Neural crest cell (in vitro differentiated cells): ENCODE measurements at regions not wholly inside any gene's neighbourhood (a gene's known extent, or its start where the extent isn't known, plus 50 kb on each side); places are given as distances from the start of the nearest gene placed in this dataset.

Source experiments
- DNase-seq: peaks from one replicate; pipeline ENCODE4 v3.0.0; 2021; ENCODE audit warnings: low read depth, mixed read lengths, low spot score
- H3K27ac Mint-ChIP-seq: one replicate; pipeline ENCODE4 v1.8.0; 2021; ENCODE audit warnings: mild to moderate bottlenecking, mixed read lengths; ENCODE audit not compliant: unreplicated experiment
- H3K27me3 Mint-ChIP-seq: 2 replicates; pipeline ENCODE4 v1.8.0; 2021; ENCODE audit warnings: low read depth, mild to moderate bottlenecking, mixed read lengths
- H3K36me3 Mint-ChIP-seq: 2 replicates; pipeline ENCODE4 v1.8.0; 2021; ENCODE audit warnings: low read depth, mild to moderate bottlenecking, mixed read lengths
- H3K4me1 Mint-ChIP-seq: 2 replicates; pipeline ENCODE4 v1.8.0; 2021; ENCODE audit warnings: mixed read lengths
- H3K4me3 Mint-ChIP-seq: one replicate; pipeline ENCODE4 v1.8.0; 2021; ENCODE audit warnings: mild to moderate bottlenecking, mixed read lengths
- H3K9me3 Mint-ChIP-seq: 2 replicates; pipeline ENCODE4 v1.8.0; 2021; ENCODE audit warnings: mixed read lengths
- CTCF ChIP-seq: fragments of 200-600 bp; sonication (generic); conservative IDR thresholded peaks from 2 replicates; pipeline ENCODE4 v1.5.0; 2021; ENCODE audit warnings: antibody characterized with exemption, mild to moderate bottlenecking

- no peaks in the 10 kb centered on the region for H3K36me3 Mint-ChIP-seq
- no peak overlapping the region for H3K27ac Mint-ChIP-seq
- no peak overlapping the region for H3K4me3 Mint-ChIP-seq
- no peak for TF ChIP-seq CTCF
- peaks cover 3% of the 10 kb centered on the region for H3K9me3 Mint-ChIP-seq
- no peak for DNase-seq
- peaks cover 4% of the 10 kb centered on the region for H3K4me1 Mint-ChIP-seq
- H3K27me3 Mint-ChIP-seq, result peaks cover 4% of the 10 kb centered on the region
Observed at GRCh38 chr2:60136913-60137312, 416.5 kb downstream of the BCL11A start.

GRCh38 chr2:60127191-60127590, 426.3 kb downstream of the BCL11A start:
- Mint-ChIP-seq H3K4me1 (peaks cover 21% of the 10 kb centered on the region), H3K27me3 (no peaks in the 10 kb centered on the region)
- TF ChIP-seq CTCF, result no peak

DNA sequence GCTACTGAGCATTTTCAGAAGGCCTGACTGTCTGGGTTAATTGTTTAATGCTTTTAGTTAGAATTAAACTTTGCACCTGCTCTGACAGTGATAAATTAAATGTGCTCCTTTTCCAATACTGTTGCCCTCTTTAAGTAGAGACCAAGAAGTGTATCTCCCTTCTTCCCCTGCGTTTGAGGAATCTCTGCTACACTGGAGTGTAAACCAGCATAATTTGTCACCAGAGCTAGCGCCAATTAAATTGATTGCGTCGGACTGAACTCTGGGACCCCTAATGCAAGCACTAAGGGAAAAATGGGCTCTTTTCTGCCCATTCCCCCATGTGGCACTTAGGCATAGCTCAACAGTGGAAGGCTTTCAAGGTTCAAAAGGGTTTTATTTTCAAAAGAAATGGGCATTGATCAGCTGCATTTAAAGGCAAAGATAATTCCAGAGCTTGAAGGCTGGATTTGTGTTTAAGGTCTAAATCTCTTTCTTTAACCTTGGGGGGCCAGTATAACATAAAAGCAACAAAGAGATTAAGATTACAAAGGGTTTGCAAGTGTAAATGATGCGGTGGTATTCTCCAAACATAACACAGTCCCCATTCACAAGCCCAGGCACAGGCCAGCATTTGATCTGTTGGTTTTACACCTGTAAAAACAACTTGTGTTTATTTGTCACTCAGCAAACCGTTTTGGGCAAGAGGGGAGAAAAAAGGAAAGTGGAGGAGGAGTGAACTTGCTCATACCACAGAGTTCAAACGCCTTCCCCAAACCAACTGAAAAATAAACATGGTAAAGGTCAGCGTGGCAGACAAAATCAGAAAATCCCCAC, 427.6 kb downstream of the BCL11A start:
- Mint-ChIP-seq H3K4me1 (peaks cover 21% of the 10 kb centered on the region), H3K27ac (peak overlapping the region; percentile 0), H3K9me3 (peaks cover 4% of the 10 kb centered on the region), H3K27me3 (no peaks in the 10 kb centered on the region), H3K36me3 (no peaks in the 10 kb centered on the region), H3K4me3 (no peak overlapping the region)
- TF ChIP-seq CTCF, result no peak
- DNase-seq, result no peak

More at GRCh38 chr2:60127191-60127590, 426.3 kb downstream of the BCL11A start:
- Mint-ChIP-seq H3K27ac (no peak overlapping the region), H3K4me3 (no peak overlapping the region), H3K9me3 (no peaks in the 10 kb centered on the region), H3K36me3 (no peaks in the 10 kb centered on the region)
- no peak for DNase-seq

DNA sequence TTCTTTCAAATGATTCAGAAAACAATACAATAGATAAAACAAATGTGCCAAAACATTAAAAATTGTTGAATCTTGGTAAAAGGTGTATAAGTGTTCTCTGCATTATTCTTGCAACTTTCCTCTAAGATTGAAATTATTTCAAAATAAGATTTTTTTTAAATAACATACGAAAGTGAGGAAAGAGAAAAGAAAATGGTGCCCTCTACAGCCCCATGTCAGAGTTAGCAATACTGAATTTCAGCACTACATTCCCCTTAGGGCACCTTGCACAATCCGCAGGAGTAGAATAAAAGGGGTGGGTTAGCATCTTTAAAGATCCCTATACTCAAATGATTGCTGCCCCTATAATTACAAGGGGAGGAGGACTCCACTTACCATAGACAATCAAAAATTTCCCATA, 433.7 kb downstream of the BCL11A start:
- no peak for DNase-seq
- H3K36me3 Mint-ChIP-seq, result peaks cover 20% of the 10 kb centered on the region
- H3K27me3 Mint-ChIP-seq, result no peaks in the 10 kb centered on the region
- peaks cover 3% of the 10 kb centered on the region for H3K4me1 Mint-ChIP-seq
- no peak overlapping the region for H3K4me3 Mint-ChIP-seq
- TF ChIP-seq CTCF, result no peak
- H3K27ac Mint-ChIP-seq, result no peak overlapping the region
- H3K9me3 Mint-ChIP-seq, result peaks cover 13% of the 10 kb centered on the region

DNA sequence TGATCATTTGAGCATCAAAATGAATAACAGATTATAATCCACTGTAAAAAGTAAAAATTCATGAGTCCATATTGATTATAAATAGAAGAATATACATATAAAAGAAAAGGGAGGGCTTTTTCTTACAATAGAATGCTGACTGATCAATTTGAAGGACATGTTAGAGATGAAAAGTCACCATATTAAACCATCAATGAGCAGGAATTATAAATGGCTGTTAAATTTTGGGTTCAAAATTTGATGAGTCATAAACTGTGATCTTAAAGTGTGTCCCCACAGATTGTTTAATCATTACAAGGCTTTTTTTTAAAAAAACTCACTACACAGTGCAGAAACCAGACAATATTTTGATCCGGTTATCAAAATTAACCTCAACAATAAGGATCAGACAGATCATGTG, 434.5 kb downstream of the BCL11A start:
- Mint-ChIP-seq H3K4me1 (no peaks in the 10 kb centered on the region), H3K4me3 (no peak overlapping the region), H3K36me3 (peaks cover 20% of the 10 kb centered on the region), H3K27me3 (no peaks in the 10 kb centered on the region), H3K9me3 (peaks cover 16% of the 10 kb centered on the region), H3K27ac (no peak overlapping the region)
- no peak for TF ChIP-seq CTCF
- no peak for DNase-seq
